ENCODE measurements at regions not wholly inside any gene's neighbourhood (a gene's known extent, or its start where the extent isn't known, plus 50 kb on each side); places are given as distances from the start of the nearest gene placed in this dataset.
"Not testable (repeated sequence)": the region's sequence is repeated elsewhere in the genome, so short reads cannot be mapped to it uniquely, and the experiment has no call there.

DNA sequence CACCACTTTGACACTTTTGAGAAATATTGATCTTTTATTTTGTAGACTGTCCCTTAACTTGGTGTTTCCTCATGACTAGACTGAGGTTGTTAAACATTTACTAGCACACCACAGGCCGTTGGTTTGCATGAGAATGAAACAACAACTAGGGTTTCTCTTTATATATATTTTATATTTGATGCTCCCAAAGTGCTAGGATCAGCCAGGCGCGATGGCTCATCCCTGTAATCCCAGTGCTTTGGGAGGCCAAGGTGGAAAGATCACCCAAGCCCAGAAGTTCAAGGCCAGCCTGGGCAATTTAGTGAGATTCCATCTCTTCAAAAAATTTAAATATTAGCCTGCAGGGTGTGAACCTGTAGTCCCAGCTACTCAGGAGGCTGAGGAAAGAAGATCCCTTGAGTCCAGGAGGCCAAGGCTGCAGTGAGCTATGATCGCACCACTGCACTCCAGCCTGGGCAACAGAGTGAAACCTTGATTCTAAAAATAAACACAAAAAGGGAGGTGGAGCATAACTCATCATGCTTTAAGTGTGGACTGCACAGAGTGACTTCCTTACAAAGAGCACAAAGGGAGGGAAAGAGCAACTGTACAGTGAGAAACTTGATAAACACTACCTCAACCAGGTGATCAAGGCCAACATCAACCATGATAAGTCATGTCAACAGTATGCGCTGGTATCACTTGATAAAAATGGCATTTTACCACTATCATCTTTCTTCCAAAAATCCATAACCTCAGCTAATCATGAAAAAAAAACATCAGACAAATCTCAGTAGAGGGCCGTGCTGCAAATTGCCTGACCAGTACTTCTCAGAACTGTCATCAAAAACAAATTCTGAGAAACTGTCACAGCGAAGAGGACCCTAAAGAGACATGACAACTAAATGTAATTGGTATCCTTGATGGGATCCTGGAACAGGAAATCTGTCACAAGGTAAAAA lies 72.8 kb upstream of the ATF7IP2 start:
- no peak for DNase-seq (ENCODE audit: low read depth, low spot score)

DNA sequence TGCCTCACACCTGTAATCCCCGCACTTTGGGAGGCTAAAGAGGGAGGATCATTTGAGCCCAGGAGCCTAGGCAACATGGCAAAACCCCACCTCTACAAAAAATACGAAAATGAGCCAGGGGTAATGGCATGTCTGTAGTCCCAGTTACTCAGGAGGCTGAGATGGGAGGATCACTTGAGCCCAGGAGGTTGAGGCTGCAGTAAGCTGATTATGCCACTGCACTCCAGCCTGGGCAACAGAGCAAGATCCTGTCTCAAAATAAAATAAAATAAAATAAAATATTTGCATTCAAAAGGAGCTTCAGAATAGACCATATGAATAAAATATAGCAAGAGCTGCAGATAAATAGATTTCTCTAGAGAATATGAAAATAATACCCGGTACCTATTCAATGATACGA lies 71.5 kb upstream of the ATF7IP2 start:
- DNase-seq (ENCODE audit: low read depth, low spot score) = no peak

DNA sequence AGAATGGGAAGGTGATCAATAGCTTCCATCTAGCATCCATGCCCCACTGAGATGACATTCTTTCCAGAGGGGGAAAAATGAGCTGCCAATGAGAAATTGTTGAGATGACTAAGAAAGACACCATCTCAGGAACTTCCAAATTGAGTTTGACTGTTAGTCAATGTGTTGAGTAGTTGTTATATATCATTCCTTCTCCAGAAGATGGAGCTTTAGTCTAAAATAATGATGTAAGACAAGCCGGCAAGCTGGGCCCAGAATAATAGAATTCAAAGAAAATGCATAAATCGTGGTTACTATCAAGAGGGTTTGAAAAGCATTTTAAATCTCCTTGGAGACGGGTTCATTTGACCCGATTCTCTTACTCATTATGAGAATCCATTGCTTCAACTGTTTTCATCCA lies 71.0 kb upstream of the ATF7IP2 start:
- no peak for DNase-seq (ENCODE audit: low read depth, low spot score)

DNA sequence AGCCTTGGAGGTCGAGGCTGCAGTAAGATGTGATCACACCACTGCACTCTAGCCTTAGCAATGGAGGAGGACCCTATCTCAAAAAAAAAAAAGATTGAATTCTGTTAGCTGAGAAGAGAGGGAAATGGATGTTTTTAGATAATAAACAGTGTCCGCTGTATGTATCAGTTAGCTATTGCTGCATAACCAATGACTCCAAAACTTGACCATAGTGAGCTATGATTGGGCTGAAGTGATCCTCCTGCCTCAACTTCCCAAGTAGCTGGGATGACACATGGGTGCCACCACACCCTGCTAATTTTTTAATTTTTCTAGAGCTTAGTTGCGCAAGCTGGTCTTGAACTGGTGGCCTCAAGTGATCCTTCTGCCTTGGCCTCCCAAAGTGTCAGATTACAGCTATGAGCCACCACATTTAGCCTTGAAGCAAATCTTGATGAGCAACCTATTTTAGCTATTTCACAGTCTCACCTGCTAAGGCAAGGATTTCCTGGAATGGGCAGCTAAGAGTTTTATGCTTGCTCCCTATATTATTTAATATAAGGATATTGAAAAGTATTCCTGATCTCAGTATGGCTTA lies 68.3 kb upstream of the ATF7IP2 start:
- no peak for DNase-seq (ENCODE audit: low read depth, low spot score)

DNA sequence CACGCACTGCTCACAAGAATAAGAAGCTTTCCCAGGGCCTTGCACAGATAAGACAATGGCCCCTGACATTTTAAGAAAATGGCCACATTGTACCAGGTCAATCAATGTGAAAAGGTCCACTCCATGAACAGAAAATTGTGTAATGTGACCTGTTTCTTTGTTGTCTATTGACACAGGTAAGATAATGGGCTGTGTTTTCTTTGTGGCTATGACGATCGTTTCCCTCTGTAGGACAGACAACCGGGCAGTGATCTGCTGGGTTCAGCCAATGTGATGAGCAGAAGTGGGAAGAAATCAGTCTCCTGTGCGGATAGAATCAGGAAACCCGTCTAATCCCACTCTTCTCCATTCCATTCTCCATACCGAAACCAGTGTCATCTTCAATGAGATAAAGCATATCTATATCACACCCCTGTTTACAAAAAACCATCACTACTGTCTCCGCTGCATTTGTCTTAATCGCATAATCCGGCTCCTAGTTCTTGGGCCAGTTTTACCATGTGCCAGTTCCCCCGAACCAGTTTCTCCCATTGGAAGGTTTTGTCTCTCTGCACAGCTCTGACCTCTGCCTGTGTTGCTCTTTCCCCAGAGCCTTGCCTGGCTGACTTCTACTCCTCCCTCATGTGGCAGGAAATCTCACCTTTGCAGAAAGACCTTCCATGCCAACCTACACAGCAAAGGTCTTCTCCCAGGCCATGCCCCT lies 66.9 kb upstream of the ATF7IP2 start:
- no peak for DNase-seq (ENCODE audit: low read depth, low spot score)

DNA sequence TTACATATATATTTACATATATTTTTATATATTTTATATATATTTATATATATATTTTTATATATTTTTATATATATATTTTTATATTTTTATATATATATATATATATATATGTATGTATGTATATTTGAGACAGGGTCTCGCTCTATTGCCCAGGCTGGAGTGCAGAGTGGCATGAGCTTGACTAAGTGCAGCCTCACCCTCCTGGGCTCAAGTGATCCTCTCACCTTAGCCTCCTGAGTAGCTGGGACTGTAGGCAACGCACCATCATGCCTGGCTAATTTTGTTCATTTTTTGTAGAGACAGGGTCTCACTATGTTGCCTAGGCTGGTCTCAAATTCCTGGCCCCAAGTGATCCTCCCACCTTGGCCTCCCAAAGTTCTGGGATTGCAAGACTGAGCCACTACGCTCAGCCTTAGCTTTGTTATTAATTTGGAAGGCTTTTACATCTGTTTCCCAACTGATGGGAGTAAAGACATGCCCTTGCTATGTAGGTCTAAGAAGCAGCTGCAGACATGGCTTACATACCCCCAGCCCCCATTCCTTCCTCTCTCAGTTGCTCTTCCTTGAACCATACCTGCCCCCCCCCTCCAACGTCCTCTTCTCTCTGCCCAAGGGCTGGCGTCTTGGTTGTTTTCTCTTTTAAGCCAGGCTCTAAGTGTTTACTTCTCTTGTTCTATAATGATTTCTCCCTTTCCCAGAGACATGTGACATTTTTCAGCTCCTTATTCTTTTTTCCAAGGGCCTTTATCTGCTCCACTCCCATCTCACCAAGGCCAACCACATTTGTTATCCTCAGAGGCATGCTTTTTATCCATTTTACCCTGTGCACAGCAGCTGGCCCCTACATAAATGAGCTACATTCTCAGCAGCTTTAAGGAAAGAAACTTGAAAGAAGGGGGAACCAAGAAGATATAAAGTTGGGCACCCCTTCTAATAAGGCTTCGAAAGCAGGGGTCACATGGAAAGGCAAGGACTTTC lies 64.2 kb upstream of the ATF7IP2 start:
- DNase-seq (ENCODE audit: low read depth, low spot score) = no peak

DNA sequence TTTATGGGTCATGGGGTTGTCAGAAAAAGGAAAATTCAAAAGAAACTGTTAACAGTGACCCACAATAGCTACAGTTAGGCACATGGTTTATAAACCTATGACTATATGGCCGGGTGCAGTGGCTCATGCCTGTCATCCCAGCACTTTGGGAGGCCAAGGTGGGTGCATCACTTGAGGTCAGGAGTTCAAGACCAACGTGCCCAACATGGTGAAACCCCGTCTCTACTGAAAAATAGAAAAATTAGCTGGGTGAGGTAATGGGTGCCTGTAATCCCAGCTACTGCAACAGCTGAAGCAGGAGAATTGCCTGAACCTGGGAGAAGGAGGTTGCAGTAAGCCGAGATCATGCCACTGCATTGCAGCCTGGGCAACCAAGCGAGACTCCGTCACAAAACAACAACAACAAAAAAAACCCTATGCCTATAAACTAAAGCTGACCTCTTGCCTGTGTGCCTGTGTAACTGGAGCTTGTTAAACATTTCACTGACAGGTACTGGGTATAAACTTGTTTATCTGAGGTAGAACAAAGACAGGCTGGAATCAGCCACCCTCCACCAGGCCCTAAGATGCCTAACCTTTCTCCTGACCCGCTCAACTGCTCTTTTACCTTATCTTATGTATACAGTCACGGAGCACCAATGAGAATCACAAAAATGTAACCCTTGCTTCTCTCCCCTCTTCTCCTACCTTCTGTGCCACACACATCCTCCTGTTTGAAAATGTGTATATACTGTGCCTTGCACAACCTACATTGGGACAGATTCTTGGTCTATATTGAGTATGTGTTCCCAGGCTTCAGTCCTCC lies 62.9 kb upstream of the ATF7IP2 start:
- no peak for DNase-seq (ENCODE audit: low read depth, low spot score)

DNA sequence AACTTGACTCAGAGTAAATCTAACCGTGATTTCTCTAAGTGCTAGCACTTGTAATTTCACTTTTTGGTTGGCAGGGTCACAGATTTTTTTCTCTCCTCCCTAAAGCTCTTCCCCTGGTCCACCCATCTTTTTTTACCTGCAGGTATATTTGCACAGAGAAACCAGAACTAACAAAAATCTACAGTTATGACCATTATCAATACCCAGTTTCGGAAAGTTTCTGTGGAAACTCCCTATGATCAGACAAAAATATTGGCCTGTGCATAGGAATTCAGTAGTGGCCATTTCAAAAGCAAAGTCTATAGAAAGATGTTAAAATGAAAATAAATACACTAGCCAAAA lies 62.4 kb upstream of the ATF7IP2 start:
- no peak for DNase-seq (ENCODE audit: low read depth, low spot score)

DNA sequence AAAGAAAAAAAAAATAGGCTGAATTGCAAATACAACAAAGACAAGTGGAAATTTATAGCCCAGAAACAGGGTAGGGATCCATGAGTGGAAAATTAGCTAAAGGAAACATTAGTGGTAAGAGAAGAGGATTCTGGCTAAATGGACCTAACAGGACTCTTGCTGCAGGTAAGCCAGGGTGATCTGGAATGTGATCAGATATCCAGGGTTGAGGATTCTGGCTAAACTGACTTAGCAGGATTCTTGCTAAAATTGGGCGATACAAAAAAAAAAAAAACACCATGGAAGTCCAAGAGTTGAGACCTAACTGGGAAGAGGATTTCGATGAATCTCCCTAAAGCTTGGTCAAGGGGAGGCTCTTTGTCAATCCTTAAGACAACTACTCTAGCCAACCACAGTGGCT lies 61.7 kb upstream of the ATF7IP2 start:
- DNase-seq (ENCODE audit: low read depth, low spot score) = no peak

DNA sequence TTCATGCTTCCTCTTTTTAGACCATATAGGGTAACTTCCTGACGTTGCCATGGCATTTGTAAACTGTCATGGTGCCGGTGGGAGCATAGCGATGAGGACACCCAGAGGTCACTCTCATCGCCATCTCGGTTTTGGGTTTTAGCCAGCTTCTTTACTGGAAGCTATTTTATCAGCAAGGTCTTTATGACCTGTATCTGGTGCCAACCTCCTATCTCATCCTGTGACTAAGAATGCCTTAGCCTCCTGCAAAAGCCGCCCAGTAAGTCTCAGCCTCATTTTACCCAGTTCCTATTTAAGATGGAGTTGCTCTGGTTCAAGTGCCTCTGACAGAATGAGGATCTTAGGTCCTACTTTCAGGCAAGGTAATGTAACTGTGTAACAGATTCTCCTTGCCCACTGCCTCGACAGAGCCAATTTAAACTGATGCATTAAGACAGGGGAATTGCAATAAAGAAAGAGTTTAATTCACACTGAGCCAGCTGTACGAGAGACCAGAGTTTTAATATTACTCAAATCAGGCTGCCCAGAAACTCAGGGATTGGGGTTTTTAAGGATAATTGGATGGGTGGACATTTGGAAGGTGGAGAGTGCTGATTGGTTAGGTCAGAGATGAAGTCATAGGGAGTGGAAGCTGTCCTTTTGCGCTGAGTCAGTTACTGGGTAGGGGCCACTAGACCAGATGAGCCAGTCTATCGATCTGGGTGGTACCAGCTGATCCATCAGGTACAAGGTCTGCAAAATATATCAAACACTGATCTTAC lies 59.9 kb upstream of the ATF7IP2 start:
- no peak for DNase-seq (ENCODE audit: low read depth, low spot score)

DNA sequence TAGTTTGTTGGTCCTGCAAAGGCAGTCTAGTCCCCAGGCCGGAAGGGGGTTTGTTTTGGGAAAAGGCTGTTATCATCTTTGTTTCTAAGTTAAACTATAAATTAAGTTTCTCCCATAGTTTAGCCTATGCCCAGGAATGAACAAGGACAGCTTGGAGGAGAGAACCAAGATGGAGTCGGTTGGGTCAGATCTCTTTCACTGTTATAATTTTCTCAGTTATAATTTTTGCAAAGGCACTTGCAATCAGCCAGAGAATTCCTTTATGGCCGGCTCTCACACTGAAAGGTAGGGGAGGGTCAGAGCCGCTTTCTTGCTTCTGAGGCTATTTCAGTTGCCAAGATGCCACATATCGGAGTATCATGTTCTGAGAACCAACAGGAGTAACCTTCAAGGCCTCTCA lies 59.2 kb upstream of the ATF7IP2 start:
- DNase-seq (ENCODE audit: low read depth, low spot score) = no peak

DNA sequence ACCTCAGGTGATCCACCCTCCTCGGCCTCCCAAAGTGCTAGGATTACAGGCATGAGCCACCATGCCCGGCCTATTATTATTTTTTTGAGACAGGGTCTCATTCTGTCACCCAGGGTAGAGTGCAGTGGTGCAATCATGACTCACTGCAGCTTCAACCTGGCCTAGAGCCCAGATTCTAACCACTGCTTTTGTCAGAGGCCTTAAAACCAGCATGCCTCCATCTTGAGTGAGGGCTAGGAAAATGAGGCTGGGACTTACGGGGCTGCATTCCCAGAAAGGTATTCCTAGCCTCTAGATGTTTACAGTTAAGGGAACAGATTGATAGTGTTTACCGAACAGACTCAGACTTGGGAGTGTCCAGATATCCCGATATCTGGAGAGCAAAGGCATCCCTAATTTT lies 57.6 kb upstream of the ATF7IP2 start:
- DNase-seq (ENCODE audit: low read depth, low spot score) = not testable (repeated sequence)

DNA sequence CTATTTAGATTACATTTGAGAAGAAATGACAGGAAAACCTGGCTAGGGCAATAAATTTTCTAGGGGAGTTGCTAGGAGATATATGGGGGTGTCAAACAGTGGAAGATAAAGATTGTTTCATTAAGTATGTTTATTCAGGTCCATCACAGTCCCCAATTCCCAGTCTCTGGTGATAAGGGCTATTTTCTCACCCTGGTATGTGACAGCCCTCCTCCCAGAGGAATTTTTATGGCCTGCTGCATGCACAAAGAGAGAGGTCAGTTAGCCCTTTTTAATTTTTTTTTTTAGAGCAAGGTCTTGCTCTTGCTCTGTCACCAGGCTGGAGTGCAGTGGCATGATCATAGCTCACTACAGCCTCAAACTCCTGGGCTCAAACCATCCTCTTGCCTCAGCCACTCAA lies 53.6 kb upstream of the ATF7IP2 start:
- no peak for DNase-seq (ENCODE audit: low read depth, low spot score)

DNA sequence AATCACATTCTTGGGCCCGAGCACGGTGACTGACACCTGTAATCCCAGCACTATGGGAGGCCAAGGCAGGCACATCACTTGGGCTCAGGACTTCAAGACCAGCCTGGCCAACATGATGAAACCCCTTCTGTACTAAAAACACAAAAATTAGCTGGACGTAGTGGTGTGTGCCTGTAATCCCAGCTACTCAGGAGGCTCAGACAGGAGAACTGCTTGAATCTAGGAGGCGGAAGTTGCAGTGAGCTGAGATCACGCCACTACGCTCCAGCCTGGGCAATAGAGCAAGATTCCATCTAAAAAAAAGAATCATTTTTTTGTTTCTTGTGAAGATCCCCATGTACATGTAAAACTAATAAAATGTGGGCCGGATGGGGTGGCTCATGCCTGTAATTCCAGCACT lies 53.1 kb upstream of the ATF7IP2 start:
- DNase-seq (ENCODE audit: low read depth, low spot score) = no peak

DNA sequence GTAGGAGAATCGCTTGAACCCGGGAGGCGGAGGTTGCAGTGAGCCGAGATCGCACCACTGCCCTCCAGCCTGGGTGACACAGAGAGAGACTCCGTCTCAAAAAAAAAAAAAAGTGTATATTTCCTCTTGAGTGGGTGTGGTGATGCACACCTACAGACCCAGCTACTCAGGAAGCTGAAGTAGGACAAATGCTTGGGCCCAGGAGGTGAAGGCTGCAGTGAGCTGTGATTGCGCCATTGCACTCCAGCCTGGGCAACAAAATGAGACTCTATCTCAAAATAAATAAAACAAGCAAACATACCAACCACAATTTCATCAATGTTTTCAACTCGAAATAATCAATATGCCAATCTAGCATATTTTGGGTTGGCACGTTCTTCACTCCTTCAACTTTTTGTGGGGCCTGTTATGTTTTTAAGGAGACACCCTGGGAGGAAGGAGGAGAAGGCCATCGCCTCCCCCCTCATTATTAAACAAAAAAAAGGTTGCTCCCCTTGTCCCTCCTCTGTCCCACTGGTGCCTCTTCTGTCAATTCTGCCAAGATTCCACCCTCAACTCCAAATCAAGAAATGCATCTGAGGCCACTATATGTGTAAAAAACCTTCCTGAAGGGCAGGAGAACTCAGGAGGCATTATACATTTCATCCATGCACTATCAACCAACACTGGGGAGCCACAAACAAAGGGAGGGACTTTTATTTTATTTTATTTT lies 52.4 kb upstream of the ATF7IP2 start:
- DNase-seq (ENCODE audit: low read depth, low spot score) = no peak

DNA sequence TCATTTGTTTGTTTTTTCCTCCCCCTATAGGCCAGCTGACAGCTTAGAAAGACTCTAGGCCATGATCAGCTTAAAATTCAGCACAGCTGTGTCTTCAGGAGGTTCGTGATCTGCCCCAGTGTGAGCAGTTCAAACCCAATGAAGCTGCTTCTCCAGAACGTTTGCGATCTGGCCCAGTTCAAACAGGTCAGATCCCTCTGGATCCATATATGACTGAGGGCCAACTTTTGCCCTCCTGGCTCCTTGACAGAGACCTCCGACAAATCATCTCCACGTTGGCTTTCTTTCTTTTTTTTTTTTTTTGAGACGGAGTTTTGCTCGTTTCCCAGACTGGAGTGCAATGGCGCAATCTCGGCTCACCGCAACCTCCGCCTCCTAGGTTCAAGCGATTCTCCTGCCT lies 50.2 kb upstream of the ATF7IP2 start:
- DNase-seq (ENCODE audit: low read depth, low spot score) = no peak

Data from activated CD4-positive, CD25-positive, alpha-beta regulatory T cell treated with anti-CD3 and anti-CD28 coated beads, Interleukin-2, amount 50 U/mL, for 16 hours (primary cell).